Hepatocyte (in vitro differentiated cells): ENCODE measurements at regions not wholly inside any gene's neighbourhood (a gene's known extent, or its start where the extent isn't known, plus 50 kb on each side); places are given as distances from the start of the nearest gene placed in this dataset.

Experiments
- EZH2 ChIP-seq: fragments of 200-600 bp; sonication (generic); IDR thresholded peaks from 2 replicates; pipeline ENCODE4 v1.6.1; 2016; ENCODE audit warnings: antibody characterized with exemption, mild to moderate bottlenecking, borderline replicate concordance
- TF ChIP-seq, protein P1 (sequence below): fragments of 200-600 bp; sonication (generic); IDR thresholded peaks from 2 replicates; pipeline ENCODE4 v1.5.1; 2016; ENCODE audit warnings: antibody characterized with exemption, mild to moderate bottlenecking; ENCODE audit not compliant: poor library complexity

DNA sequence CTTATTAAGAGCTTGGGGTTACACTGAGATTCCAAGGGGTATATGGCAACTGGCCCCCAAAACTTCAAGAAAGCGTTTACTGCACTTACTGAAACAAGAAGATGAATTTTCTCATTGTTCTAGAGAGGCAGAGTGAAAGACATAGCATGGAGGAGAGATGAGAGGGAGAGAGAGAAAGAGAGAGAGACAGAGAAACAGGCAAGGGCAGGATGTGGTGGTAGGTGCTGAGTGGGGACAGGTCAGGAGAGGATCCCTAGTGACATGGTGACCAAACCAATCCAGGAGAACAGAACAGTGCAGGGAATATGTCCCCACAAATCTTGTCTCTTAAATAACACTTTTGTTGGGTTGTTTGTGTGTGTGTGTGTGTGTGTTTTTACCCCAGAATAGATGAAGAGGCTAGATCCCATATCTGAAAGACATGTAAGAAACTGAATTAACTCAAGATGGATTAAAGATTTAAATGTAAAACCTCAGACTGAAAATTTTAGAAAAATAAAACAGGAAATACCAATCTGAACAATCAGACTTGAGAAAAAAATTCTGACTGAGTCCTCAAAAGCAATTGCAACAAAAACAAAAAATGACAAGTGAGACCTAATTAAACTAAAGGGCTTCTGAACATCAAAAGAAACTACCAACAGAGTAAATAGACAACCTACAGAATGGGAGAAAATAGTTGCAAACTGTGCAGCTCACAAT lies 202.2 kb downstream of the QDPR start:
- TF ChIP-seq, protein P1, sequence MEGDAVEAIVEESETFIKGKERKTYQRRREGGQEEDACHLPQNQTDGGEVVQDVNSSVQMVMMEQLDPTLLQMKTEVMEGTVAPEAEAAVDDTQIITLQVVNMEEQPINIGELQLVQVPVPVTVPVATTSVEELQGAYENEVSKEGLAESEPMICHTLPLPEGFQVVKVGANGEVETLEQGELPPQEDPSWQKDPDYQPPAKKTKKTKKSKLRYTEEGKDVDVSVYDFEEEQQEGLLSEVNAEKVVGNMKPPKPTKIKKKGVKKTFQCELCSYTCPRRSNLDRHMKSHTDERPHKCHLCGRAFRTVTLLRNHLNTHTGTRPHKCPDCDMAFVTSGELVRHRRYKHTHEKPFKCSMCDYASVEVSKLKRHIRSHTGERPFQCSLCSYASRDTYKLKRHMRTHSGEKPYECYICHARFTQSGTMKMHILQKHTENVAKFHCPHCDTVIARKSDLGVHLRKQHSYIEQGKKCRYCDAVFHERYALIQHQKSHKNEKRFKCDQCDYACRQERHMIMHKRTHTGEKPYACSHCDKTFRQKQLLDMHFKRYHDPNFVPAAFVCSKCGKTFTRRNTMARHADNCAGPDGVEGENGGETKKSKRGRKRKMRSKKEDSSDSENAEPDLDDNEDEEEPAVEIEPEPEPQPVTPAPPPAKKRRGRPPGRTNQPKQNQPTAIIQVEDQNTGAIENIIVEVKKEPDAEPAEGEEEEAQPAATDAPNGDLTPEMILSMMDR = no peak
- no peak for TF ChIP-seq EZH2
